HG02981 (cell line): ENCODE measurements at regions not wholly inside any gene's neighbourhood (a gene's known extent, or its start where the extent isn't known, plus 50 kb on each side); places are given as distances from the start of the nearest gene placed in this dataset.
A peak's percentile ranks its signal among the peaks of the same experiment; 100 is the strongest.
"Not testable (repeated sequence)": the region's sequence is repeated elsewhere in the genome, so short reads cannot be mapped to it uniquely, and the experiment has no call there.

ENCODE experiments used
- ATAC-seq: cut with Tn5 transposase; IDR thresholded peaks from one replicate; pipeline ENCODE4 v1.9.1; 2021; ENCODE audit warnings: mild to moderate bottlenecking, moderate library complexity; ENCODE audit not compliant: unreplicated experiment

DNA sequence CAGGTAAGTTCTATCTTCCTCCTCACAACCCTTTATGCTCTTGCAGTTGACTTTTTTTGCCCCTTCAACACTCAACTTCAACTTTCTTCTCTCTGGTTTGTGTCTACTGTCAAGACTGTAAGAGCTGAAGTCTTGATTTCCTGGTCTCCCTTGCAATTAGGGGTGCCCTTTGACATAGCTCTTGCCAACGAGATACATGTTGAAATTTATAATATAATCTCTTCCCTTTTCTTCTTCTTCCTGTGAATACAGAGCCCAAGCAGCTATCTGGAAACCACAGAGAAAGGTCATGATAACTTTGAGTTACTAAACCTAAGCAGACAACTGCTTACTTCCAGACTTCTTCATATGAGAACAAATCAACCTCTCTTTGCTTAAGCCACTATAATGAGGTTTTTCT lies 163.5 kb downstream of the MC4R start:
- no peak for ATAC-seq

DNA sequence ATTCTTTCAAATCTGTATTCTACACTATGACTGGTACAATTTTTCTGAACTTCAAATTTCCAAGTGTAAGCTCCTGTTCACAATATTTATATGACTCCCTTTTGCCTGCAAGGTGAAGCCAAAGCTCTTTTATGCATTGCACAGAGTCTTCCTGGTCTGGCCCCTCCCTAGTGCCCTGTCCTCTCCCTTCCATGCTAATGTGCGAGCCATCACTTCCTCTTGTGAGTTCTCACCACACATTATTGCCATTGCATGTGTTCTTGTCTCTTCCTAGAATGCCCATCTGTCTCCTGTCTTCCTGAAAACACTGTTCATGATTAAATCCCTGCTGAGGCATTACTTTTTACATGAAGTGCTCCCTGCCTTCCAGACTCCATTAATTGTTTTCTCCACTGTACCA lies 169.9 kb downstream of the MC4R start:
- ATAC-seq, result no peak

DNA sequence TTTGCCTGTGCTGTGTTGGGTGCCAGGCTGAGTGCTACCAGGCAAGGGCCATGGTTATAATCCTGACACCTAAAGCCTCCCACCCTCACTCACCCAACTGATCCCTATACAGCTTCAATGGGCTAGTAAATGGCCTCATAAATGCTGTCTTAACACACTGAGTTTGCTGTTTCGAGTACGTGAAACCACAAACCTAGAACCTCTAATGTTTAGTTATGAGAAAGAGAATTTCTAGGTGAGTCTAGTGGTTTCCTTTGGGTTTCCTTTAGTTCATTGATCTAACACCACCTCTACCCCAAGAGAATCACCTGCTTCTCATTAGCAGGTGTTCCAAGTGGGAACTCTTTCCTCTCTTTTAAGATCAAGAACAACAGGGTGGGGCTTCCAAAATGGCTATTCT lies 172.0 kb downstream of the MC4R start:
- ATAC-seq, result no peak

DNA sequence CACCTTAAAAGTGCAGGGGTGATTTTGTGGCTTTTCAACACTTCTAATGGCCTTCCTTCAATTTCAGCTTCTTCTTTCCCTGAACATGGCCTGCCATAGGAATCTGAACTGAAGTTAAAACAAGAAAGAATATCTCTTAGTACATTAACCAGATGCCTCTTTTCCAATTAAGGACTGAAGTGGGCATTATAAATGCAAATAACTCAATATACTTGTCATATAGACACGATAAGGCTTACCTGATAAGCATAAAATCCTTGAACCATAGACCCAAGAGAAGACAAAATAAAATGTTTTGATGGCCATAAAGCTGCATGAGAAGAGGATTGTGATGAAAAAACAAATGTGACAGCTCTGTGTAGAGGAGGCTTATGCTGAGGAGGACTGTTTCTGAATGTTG lies 173.1 kb downstream of the MC4R start:
- no peak for ATAC-seq

DNA sequence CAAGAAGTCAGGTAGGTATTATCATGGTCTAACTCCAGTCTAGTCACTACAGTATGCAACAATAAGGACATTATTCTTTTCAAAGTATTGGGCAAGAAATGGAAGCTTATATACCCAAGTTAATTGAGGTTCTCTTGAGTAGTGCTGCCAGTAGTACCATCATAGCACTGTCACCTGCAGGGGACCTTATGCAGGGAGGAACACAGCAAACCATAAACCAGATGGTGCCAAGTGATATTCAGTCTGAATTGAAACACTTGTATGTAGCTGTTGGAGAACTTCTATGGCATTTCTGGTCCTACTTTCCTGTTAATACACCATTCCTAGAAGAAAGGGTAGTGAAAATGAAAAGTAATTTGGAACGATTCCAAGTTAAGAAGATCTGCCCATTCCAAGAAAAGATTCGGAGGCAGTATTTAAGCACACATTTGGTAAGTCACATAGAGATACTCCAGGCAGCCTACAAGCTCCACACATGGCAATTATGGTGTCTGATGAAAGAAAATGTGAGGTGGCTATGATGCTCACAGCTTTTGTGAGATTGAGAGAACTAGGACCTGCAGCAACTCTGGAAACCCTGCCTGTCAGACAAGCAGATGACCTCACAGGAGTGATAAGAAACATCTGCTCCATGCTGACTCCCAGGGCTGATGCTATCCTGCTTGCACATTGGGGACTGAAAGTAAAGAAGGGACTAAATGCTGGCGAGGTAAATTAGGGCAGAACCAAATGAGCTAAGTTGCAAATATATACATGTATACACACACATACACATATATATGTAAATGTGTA lies 174.7 kb downstream of the MC4R start:
- ATAC-seq, result no peak

DNA sequence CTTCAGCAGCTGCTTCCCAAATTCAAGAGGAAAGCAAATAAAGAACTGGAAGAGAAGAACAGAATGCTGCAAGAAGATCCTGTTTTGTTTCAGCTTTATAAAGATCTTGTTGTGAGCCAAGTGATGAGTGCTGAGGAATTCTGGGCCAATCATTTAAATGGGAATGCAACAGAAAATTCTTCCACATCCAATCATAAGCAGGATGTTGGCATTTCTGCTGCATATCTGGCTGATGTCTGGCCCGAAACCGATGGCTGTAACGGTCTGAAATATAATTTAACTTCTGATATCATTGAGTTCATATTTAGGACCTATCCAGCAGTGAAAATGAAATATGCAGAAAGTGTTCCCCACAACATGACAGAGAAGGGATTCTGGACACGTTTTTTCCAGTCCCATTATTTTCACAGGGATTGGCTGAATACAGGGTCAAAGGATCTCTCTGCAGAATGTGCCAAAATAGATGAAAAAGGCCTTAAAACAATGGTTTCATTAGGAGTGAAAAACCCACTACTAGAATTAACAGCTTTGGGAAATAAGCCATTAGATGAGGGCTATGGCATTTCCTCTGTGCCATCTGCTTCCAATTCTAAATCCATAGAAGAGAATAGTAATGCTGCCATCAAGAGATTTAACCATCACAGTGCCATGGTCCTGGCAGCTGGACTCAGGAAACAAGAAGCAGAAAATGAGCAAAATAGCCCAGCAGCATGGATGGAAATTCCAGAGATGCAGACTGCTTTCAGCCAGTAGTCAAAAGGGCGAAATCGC lies 175.6 kb downstream of the MC4R start:
- ATAC-seq, result no peak

DNA sequence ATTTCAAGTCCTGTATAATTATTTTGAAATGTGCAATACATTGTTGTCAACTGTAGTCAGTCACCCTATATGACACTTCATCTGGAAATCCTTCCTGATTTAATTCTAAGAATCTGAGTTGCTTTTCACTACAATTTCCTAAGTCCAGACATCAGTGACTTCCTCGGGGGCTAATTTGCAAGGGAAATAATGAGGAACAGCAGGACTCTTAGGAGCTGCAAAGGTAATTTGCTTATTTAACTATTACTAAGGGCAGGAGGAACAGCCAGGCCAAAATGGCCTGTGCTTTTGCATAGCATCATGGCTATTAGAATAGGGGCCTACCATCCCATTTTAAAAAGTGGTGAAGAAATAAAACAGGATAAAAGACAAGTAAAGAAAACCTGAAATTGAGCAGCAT lies 178.8 kb downstream of the MC4R start:
- no peak for ATAC-seq

DNA sequence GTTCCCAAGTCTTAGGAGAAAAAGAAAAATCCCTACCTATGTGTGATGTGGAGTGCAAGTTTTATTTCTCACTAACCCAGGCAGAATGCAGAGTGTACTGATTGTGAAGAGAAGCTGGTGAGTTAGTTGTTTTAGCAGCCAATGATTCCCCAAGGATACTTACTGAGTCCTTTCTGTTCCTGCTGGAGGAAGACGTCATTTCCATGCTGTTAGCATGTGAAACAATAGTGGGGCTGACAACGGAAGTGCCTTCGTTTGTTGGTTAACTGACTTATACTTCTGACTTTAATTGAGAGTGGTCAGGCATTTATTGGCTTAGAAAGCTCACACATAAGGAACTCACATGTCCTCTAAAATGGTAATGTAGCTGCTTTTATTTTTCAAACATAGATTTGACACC lies 180.6 kb downstream of the MC4R start:
- no peak for ATAC-seq

DNA sequence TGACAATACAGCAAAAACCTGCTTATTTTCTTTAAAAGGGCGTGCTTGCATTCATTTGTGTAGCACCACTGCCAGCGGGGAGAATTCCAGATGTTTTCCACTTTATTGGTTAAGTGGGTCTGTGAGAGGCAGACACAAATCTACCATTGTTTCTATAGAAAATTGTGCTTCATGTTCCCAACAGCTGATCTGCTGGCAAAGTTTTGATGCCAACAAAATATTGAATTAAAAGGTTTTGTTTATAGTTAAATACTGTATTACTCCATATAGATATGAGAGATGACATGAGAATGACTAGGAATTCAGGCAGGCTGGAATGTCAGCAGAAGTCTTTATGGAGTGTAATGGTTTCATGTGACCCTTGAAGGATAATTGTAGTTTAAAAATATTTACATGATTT lies 182.7 kb downstream of the MC4R start:
- no peak for ATAC-seq

DNA sequence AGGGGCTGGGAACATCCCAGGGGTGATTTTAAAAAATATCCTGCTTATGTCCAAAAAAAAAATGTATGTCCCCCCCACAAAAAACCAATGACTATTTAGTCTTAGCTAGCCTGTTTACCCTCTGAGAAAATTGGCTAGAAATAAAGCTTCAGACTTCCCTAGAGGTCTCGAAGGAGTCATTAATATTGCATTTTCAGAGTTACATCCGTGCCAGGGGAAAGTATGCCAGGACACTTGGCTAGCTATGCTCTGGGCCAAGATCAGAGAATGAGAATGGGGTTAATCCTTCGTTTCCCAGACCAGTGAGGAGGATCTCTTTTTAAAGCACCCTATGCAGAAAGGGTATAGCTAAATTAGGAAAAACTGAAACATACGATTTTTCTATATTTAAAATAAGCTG lies 183.6 kb downstream of the MC4R start:
- no peak for ATAC-seq

DNA sequence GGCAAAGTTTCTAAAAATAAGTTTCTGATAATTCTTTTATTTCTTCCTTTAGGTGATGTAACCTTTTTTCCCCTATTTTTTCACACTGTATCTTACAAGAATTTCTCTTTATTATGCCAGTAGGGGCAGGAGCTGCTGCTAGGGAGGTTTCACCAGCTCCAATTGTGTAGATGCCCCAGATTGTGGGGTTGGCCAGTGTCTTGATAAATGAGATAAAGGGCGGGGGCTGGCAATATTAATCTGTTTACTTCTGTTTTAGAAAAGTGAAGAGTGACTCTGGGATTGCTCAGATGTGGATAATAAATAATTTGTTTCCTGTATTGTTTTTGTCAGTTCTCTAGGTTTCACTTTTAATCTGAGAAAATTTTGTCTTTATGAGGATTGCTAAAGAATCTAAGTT lies 190.4 kb downstream of the MC4R start:
- ATAC-seq, result no peak

DNA sequence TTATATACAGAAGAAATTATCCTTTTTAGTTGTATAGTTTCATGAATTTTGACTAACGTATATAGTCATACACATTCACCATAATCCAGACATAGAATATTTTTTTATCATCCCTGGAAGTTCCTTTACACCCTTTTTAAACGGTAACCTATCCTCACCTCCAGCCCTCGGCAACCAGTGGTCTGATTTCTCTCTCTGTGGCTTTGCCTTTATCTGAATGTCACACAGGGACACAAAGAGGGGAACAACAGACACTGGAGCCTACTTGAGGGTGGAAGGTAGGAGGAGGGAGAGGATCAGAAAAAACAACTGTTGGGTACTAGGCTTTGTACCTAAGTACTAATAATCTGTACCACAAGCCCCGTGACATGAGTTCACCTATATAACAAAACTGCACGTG lies 191.9 kb downstream of the MC4R start:
- ATAC-seq, result no peak

DNA sequence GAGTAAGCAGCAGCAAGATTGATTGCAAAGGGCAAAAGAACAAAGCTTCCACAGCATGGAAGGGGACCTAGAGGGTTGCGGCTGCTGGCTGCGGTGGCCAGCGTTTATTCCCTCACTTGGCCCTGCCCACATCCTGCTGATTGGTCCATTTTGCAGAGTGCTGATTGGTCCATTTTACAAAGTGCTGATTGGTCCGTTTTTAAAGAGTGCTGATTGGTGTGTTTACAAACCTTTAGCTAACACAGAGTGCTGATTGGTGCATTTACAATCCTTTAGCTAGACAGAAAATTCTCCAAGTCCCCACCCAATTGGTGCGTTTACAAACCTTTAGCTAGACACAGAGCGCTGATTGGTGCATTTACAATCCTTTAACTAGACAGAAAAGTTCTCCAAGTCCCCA lies 194.4 kb downstream of the MC4R start:
- not testable (repeated sequence) for ATAC-seq

DNA sequence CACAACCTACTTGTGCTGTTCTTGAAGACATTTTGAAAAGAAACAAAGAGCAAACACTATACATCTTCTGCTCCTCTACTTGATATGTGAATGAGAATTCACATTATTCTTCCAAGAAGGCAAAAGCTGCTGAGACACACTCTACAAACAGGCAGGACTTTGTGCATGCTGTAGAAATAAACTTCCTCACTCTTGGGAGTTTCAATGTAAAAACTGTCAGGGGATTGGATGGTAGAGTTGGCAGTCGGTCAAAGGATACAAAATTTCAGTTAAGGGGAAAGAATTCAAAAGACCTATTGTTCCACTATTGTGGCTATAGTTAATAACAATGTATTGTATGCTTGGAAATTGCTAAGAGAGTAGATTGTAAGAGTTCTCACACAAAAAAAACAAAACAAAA lies 196.3 kb downstream of the MC4R start:
- ATAC-seq, result no peak

DNA sequence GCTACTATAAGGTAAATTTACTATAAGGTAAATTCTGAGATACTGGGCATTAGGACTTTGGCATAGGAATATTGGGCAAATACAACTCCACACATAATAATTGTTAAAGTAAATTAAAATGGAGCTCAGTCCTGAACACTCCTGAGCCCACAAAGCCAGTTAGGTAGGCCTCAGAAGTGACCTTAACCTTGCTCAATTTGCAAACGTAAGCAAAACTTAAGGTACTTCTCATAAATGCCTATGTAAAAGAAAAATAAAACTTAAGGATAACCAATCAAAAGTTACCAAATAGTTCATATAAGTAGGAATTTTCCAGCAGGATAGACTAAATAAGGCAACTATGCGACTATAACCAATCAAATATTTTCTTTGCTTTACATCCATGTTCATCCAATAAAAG lies 197.7 kb downstream of the MC4R start:
- ATAC-seq, result no peak

DNA sequence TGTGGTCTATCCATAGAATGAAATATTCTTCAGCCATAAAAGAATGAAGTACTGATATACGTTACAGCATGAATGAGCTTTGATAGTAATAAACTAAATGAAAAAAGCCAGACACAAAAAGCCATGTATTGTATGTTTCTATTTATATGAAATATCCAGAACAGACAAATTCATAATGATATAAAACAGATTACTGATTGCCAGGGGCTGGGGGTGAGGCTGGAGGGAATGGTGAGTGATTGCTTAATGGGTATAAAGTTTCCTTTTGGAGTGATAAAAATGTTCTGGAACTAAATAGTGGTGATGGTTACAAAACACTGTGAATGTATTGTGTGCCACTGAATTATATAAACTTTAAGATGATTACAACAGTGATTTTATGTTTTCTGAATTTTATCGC lies 200.5 kb downstream of the MC4R start:
- ATAC-seq, result no peak

DNA sequence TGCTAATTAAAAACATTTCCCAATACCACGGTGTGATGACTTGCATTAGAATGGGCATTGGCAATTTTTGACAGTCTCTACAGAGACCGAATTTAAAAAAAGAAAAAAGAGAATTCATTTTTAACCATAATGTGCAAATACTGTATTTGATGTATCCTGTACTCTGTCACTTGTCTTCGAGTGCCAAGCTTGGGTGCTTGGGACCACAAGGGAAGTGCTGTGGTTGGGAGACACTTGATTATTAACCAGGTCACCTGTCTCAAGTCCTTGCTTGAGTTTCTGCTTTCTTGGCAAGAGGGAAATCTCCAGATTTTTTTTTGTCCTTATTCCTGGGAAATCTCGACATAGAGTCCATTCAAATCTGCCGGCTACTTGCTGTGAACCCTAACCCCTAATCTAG lies 209.0 kb downstream of the MC4R start:
- ATAC-seq, result peak; percentile 91

DNA sequence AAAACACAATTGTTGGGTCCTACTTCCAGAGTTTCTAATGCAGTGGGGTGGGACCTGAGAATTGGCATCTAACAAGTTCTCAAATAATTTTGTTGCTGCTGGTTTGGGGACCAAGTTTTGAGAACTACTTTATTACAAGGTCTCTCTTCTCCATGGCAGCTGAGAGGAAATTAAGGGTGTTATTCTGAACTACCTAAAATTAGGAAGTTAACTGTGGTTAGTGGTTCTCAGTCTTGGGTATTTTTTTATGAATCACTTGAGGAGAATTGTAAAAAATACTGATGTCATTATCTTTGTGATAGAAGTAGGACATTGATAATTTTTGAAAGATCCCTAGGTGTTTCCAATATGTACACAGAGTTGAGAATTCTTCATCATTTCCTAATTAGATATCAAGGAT lies 210.2 kb downstream of the MC4R start:
- peak; percentile 69 for ATAC-seq

DNA sequence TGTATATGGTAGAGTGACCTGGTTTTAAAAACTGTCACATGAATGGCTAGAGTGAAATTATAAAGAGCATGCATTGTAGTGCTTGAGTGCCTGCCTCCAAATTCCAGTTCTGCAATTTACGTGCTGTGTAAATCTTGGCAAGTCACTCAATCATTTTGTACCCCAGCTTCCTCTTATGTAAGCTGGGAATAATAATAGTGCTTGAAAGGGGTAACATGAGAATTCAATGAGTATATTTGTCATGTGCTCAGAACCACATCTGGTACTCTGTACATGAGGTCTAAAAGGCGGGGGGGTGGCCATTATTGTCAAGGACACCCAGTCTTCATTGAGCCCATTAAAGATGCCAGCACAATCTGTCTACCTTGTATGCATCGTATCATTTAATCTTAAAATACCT lies 214.8 kb downstream of the MC4R start:
- ATAC-seq, result no peak

DNA sequence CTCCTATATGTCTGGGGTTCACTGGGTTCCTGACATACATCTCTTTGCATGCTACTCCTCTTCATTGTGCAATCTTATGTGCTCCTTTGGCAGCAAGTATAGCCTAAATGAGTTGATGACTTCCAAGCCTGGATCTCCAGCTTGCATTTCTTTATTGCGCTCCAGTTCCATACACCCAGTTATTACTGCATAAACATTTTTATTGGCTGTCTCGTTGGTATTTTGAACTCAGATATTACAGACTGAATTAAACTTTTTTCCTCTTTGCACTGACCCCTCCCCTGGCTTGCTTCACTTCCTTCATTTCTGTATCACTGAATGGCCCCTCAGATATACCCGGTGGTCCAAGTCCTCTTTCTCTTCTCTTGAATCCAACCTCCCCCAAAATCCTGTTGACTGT lies 219.2 kb downstream of the MC4R start:
- ATAC-seq, result no peak

DNA sequence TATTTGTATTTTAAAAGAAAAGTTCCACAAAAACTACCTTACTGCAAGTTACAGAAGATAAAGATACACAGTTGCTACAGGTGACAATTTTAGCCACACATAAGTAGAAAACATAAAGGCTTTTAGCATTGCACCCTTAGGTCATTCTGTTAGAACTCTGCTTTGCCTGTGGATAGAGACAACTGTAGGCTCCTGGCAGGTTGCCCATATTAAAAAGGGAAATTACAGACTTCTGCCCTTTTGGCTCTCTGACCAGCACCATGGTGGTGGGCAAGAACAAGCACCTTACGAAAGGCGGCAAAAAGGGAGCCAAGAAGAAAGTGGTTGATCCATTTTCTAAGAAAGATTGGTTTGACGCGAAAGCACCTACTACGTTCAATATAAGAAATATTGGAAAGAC lies 223.3 kb downstream of the MC4R start:
- ATAC-seq, result no peak

DNA sequence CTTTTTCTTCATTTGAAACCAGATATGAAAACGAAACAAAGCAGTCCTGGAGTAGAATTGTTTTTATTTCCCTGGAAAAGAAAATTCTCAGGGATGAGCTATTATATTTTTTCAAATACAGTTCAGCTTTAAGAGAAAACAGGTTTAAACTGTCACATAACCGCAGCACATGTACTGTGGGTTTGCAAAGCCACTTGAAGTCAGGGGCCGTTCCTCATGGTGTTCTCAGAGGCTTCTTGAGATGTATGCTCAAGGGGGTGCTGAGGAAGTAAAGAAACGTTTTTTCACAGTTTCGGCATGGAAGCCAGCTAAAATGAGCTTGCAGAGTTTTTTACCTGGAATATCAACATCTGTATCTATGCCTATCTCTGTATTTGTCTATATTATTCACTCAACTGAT lies 225.3 kb downstream of the MC4R start:
- peak; percentile 40 for ATAC-seq
